ENCODE measurements at regions not wholly inside any gene's neighbourhood (a gene's known extent, or its start where the extent isn't known, plus 50 kb on each side); places are given as distances from the start of the nearest gene placed in this dataset.

DNA sequence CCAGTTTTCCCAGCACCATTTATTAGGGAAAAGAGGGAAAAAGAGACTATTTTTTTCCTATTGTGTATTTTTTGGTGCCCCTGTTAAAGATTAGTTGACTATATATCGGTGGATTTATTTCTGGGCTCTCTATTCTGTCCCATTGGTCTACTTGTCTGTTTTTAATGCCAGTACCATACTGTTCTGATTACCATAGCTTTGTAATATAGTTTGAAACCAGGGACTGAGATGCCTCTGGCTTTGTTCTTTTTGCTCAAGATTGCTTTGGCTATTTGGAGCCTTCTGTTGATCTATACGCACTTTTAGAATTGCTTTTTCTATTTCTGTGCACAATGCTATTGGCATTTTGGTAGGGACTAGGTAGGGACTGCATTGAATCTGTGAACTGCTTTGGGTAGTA is 151.7 kb downstream of the ADCYAP1 start:
- TF ChIP-seq, protein P1, sequence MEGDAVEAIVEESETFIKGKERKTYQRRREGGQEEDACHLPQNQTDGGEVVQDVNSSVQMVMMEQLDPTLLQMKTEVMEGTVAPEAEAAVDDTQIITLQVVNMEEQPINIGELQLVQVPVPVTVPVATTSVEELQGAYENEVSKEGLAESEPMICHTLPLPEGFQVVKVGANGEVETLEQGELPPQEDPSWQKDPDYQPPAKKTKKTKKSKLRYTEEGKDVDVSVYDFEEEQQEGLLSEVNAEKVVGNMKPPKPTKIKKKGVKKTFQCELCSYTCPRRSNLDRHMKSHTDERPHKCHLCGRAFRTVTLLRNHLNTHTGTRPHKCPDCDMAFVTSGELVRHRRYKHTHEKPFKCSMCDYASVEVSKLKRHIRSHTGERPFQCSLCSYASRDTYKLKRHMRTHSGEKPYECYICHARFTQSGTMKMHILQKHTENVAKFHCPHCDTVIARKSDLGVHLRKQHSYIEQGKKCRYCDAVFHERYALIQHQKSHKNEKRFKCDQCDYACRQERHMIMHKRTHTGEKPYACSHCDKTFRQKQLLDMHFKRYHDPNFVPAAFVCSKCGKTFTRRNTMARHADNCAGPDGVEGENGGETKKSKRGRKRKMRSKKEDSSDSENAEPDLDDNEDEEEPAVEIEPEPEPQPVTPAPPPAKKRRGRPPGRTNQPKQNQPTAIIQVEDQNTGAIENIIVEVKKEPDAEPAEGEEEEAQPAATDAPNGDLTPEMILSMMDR (IDR thresholded peaks at IDR 0.05; ENCODE audit: low read depth, low read length): no peak
- no peak for TF ChIP-seq EZH2phosphoT487 (IDR thresholded peaks at IDR 0.05; ENCODE audit: low read depth)

Measured in OCI-LY3 (cell line).